ENCODE measurements at regions not wholly inside any gene's neighbourhood (a gene's known extent, or its start where the extent isn't known, plus 50 kb on each side); places are given as distances from the start of the nearest gene placed in this dataset.

DNA sequence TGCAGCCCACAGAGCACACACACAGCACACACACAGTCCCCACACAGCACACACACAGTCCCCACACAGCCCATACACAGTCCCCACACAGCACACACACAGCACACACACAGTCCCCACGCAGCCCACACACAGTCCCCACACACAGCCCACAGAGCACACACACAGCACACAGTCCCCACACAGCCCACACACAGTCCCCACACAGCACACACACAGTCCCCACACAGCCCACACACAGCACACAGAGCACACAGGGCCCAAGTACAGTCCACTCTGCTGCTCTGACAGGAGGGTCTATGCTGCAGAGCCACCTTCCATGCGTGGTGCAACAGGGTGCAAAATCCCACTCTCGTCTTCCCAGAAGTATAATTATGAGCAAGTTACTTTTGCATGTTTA is 240.5 kb upstream of the SALL3 start:
- Histone ChIP-seq H2AFZ (ENCODE audit: low read length, unreplicated experiment) (no peak overlapping the region), H3K27me3 (ENCODE audit: insufficient read depth, low read length) (no peaks in the 10 kb centered on the region), H3K79me2 (ENCODE audit: control insufficient read depth, insufficient read depth, low read length, unreplicated experiment) (no peaks in the 10 kb centered on the region), H3K27ac (ENCODE audit: low read depth, low read length) (no peak overlapping the region), H3K36me3 (ENCODE audit: insufficient read depth, low read length) (no peaks in the 10 kb centered on the region), H3K4me1 (ENCODE audit: control insufficient read depth, insufficient read depth, low read length, unreplicated experiment) (no peaks in the 10 kb centered on the region), H3K4me3 (ENCODE audit: low read depth, low read length) (no peak overlapping the region)

- no peaks in the 10 kb centered on the region for H3K4me1 ChIP-seq (ENCODE audit: control insufficient read depth, insufficient read depth, low read length, unreplicated experiment)
- no peak overlapping the region for H2AFZ ChIP-seq (ENCODE audit: low read length, unreplicated experiment)
- H3K4me3 ChIP-seq (ENCODE audit: low read depth, low read length), result no peak overlapping the region
- no peaks in the 10 kb centered on the region for H3K79me2 ChIP-seq (ENCODE audit: control insufficient read depth, insufficient read depth, low read length, unreplicated experiment)
- no peaks in the 10 kb centered on the region for H3K27me3 ChIP-seq (ENCODE audit: insufficient read depth, low read length)
- no peak overlapping the region for H3K27ac ChIP-seq (ENCODE audit: low read depth, low read length)
- H3K36me3 ChIP-seq (ENCODE audit: insufficient read depth, low read length), result no peaks in the 10 kb centered on the region
These were observed 239.5 kb upstream of the SALL3 start for GRCh38 chr18:78739882-78740677.

- no peaks in the 10 kb centered on the region for H3K79me2 ChIP-seq (ENCODE audit: control insufficient read depth, insufficient read depth, low read length, unreplicated experiment)
- H2AFZ ChIP-seq (ENCODE audit: low read length, unreplicated experiment), result no peak overlapping the region
- no peak overlapping the region for H3K4me3 ChIP-seq (ENCODE audit: low read depth, low read length)
- H3K4me1 ChIP-seq (ENCODE audit: control insufficient read depth, insufficient read depth, low read length, unreplicated experiment), result no peaks in the 10 kb centered on the region
- no peaks in the 10 kb centered on the region for H3K36me3 ChIP-seq (ENCODE audit: insufficient read depth, low read length)
- no peaks in the 10 kb centered on the region for H3K27me3 ChIP-seq (ENCODE audit: insufficient read depth, low read length)
- H3K27ac ChIP-seq (ENCODE audit: low read depth, low read length), result no peak overlapping the region
These were observed 238.7 kb upstream of the SALL3 start for GRCh38 chr18:78740876-78741275.

- Histone ChIP-seq H3K4me1 (ENCODE audit: control insufficient read depth, insufficient read depth, low read length, unreplicated experiment) (no peaks in the 10 kb centered on the region), H3K27ac (ENCODE audit: low read depth, low read length) (no peak overlapping the region), H3K36me3 (ENCODE audit: insufficient read depth, low read length) (no peaks in the 10 kb centered on the region), H2AFZ (ENCODE audit: low read length, unreplicated experiment) (no peak overlapping the region), H3K79me2 (ENCODE audit: control insufficient read depth, insufficient read depth, low read length, unreplicated experiment) (no peaks in the 10 kb centered on the region), H3K27me3 (ENCODE audit: insufficient read depth, low read length) (no peaks in the 10 kb centered on the region), H3K4me3 (ENCODE audit: low read depth, low read length) (no peak overlapping the region)
These were observed 238.0 kb upstream of the SALL3 start for GRCh38 chr18:78741381-78742217.

DNA sequence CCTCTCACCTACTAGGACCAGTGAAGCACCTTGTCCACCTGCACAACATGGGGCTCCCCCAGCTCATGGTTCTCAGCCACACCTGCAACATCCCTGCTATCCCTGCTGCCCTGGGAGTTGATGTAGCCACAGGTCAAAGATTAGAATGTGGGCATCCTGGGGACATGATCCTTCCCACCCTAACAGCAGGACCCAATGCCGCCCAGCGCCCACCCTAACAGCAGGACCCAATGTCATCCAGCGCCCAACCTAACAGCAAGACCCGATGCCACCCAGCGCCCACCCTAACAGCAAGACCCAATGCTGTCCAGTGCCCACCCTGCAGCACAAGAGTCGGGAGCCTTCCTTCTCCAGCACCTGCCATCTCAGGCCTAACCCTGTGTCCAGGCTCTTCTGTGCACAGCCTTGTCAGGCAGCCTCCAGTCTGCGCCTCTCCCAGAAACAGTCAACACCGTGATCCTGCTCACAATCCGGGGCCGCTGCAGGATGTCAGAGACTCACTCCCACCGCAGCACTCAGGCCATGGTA is 237.3 kb upstream of the SALL3 start:
- Histone ChIP-seq H3K36me3 (ENCODE audit: insufficient read depth, low read length) (no peaks in the 10 kb centered on the region), H3K4me1 (ENCODE audit: control insufficient read depth, insufficient read depth, low read length, unreplicated experiment) (no peaks in the 10 kb centered on the region), H2AFZ (ENCODE audit: low read length, unreplicated experiment) (no peak overlapping the region), H3K79me2 (ENCODE audit: control insufficient read depth, insufficient read depth, low read length, unreplicated experiment) (no peaks in the 10 kb centered on the region), H3K4me3 (ENCODE audit: low read depth, low read length) (no peak overlapping the region), H3K27me3 (ENCODE audit: insufficient read depth, low read length) (no peaks in the 10 kb centered on the region), H3K27ac (ENCODE audit: low read depth, low read length) (no peak overlapping the region)

DNA sequence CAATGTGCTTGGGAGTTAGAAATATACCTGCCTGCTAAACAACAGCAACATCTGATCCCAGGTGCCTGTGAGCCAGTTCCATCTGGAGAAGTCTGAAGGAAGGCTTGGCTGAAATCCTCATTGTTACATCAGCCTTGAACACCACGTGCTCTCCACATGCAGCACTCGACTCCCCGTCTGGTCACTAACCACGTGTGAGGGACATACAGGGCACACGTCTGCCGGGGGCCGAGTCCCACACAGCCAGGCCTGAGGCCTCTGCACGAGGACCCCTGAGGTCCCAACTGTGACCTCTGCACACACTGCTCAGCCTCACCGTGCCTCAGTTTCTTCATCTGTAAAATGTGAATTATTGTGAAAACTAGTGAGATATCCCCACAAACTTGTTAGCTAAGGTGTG is 236.5 kb upstream of the SALL3 start:
- H3K4me1 ChIP-seq (ENCODE audit: control insufficient read depth, insufficient read depth, low read length, unreplicated experiment), result no peaks in the 10 kb centered on the region
- H3K36me3 ChIP-seq (ENCODE audit: insufficient read depth, low read length), result no peaks in the 10 kb centered on the region
- no peaks in the 10 kb centered on the region for H3K79me2 ChIP-seq (ENCODE audit: control insufficient read depth, insufficient read depth, low read length, unreplicated experiment)
- no peak overlapping the region for H3K4me3 ChIP-seq (ENCODE audit: low read depth, low read length)
- H2AFZ ChIP-seq (ENCODE audit: low read length, unreplicated experiment), result no peak overlapping the region
- H3K27ac ChIP-seq (ENCODE audit: low read depth, low read length), result no peak overlapping the region
- H3K27me3 ChIP-seq (ENCODE audit: insufficient read depth, low read length), result no peaks in the 10 kb centered on the region

DNA sequence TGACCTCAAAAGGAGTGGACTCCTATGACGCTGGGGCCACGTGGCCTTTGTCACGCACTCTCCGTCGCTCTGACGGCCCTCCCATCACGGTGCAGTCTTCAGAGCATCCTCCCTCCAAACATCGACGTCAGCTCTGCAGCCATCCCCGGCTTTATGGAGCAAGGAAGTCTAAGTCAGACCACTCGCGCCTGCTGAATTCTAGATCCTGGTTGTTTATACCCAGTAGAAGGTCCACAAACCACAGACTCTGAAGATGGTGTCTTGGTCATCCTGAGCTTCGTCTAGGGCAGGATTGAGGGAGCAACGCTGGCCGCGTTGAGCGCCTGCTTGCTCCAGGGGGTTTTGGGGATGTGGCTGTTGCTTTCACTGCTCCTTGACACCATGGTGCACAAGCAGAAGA is 228.0 kb upstream of the SALL3 start:
- H3K4me3 ChIP-seq (ENCODE audit: low read depth, low read length), result no peak overlapping the region
- no peak overlapping the region for H3K27ac ChIP-seq (ENCODE audit: low read depth, low read length)
- H3K36me3 ChIP-seq (ENCODE audit: insufficient read depth, low read length), result no peaks in the 10 kb centered on the region
- no peaks in the 10 kb centered on the region for H3K4me1 ChIP-seq (ENCODE audit: control insufficient read depth, insufficient read depth, low read length, unreplicated experiment)
- H3K79me2 ChIP-seq (ENCODE audit: control insufficient read depth, insufficient read depth, low read length, unreplicated experiment), result no peaks in the 10 kb centered on the region
- no peak overlapping the region for H2AFZ ChIP-seq (ENCODE audit: low read length, unreplicated experiment)
- H3K27me3 ChIP-seq (ENCODE audit: insufficient read depth, low read length), result no peaks in the 10 kb centered on the region

DNA sequence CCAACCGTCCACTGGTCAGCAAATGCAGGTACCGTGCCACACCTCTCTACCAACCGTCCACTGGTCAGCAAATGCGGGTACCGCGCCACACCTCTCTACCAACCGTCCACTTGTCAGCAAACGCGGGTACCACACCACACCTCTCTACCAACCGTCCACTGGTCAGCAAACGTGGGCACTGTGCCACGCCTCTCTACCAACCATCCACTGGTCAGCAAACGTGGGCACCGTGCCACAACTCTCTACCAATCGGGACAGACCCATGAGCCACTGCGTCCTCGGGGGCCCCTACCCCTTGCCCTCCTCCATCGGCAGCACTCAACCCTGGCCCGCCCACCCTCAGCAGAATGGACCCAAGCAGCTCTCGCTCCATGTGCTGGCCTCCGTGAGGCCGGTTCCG is 226.4 kb upstream of the SALL3 start:
- no peak overlapping the region for H3K4me3 ChIP-seq (ENCODE audit: low read depth, low read length)
- H3K36me3 ChIP-seq (ENCODE audit: insufficient read depth, low read length), result no peaks in the 10 kb centered on the region
- H2AFZ ChIP-seq (ENCODE audit: low read length, unreplicated experiment), result no peak overlapping the region
- no peak overlapping the region for H3K27ac ChIP-seq (ENCODE audit: low read depth, low read length)
- no peaks in the 10 kb centered on the region for H3K4me1 ChIP-seq (ENCODE audit: control insufficient read depth, insufficient read depth, low read length, unreplicated experiment)
- no peaks in the 10 kb centered on the region for H3K27me3 ChIP-seq (ENCODE audit: insufficient read depth, low read length)
- no peaks in the 10 kb centered on the region for H3K79me2 ChIP-seq (ENCODE audit: control insufficient read depth, insufficient read depth, low read length, unreplicated experiment)

GRCh38 chr18:78754311-78755043 is 225.1 kb upstream of the SALL3 start:
- no peak overlapping the region for H2AFZ ChIP-seq (ENCODE audit: low read length, unreplicated experiment)
- H3K79me2 ChIP-seq (ENCODE audit: control insufficient read depth, insufficient read depth, low read length, unreplicated experiment), result no peaks in the 10 kb centered on the region

DNA sequence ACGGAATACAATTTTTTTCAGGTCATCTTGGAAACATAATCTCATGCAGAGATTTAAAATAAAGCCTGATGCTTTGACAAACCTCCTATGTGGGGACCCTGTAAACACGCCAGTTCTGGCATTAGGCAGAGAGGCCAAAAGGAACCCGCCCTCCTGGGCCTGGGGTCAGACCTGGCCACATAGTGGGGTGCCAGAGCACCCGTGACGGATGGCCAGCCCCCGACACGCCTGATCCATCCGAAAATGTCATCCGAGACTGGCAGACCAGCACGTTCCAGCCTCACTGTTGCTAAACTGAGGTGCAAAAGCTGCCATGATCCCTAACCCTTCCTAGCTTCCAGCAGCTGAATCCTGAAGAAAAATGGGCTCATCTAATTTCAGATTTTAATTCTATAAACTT is 222.6 kb upstream of the SALL3 start:
- Histone ChIP-seq H3K27me3 (ENCODE audit: insufficient read depth, low read length) (no peaks in the 10 kb centered on the region), H2AFZ (ENCODE audit: low read length, unreplicated experiment) (no peak overlapping the region), H3K79me2 (ENCODE audit: control insufficient read depth, insufficient read depth, low read length, unreplicated experiment) (no peaks in the 10 kb centered on the region), H3K36me3 (ENCODE audit: insufficient read depth, low read length) (no peaks in the 10 kb centered on the region), H3K4me3 (ENCODE audit: low read depth, low read length) (no peak overlapping the region), H3K4me1 (ENCODE audit: control insufficient read depth, insufficient read depth, low read length, unreplicated experiment) (no peaks in the 10 kb centered on the region), H3K27ac (ENCODE audit: low read depth, low read length) (no peak overlapping the region)

More at GRCh38 chr18:78754311-78755043, 225.1 kb upstream of the SALL3 start:
- no peaks in the 10 kb centered on the region for H3K4me1 ChIP-seq (ENCODE audit: control insufficient read depth, insufficient read depth, low read length, unreplicated experiment)
- no peak overlapping the region for H3K4me3 ChIP-seq (ENCODE audit: low read depth, low read length)
- H3K27ac ChIP-seq (ENCODE audit: low read depth, low read length), result no peak overlapping the region
- H3K36me3 ChIP-seq (ENCODE audit: insufficient read depth, low read length), result no peaks in the 10 kb centered on the region
- no peaks in the 10 kb centered on the region for H3K27me3 ChIP-seq (ENCODE audit: insufficient read depth, low read length)
